Stimulated activated CD4-positive, alpha-beta T cell treated with anti-CD3 and anti-CD28 coated beads, TNF-alpha, amount 100 ng/mL, for 48 hours (primary cell): ENCODE measurements at regions not wholly inside any gene's neighbourhood (a gene's known extent, or its start where the extent isn't known, plus 50 kb on each side); places are given as distances from the start of the nearest gene placed in this dataset.

Experiments
- DNase-seq, 3 donors: peaks; one replicate each; pipeline ENCODE4 v3.0.0-alpha.2; 2020; ENCODE audit warnings: low read depth in 3 of 3

- no peak for DNase-seq
These were observed 142.0 kb downstream of the PTPN20 start for GRCh38 chr10:47053081-47053798.

GRCh38 chr10:47054974-47055373 lies 143.7 kb downstream of the PTPN20 start:
- DNase-seq: no peak

DNA sequence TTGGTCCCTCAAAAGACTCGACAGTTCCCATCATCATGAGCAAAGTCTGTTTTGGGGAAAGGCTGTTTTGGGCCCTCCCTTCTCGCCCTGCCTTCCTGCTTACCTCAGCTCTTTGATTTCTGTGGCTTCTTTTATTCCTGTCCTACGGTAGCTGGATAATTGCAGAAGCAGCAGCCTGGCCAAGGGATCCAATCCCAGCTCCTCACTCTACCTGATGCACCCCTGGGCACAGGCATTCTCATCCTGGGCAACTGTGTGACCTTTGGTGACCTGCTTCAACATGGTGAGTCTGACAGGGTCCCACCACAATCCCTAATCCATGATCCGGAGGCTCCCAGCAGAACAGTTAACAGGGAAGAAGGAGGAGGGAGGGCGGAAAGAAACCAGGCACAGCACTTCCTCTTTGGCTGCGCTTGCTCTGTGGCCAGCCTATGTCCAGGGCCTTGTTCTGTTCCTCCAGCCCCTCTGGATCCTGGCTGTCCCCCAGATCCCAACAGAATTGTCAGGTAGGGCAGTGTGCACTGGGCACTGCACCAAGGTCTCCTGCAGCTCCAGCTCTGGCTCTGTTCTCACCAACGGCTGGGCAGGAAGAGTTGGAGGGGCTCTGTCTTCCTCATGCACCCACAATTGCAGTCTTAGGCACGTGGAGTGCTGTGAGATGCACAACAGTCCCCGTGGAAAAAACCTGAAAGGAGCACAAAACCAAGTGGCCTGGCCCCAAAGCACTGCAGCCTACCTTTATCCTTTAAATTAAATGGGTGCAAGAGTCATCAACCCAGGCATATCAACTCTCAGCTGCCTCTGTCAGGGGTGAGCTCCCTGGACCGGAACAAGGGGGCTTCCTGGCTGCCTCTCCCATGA lies 144.4 kb downstream of the PTPN20 start:
- no peak for DNase-seq

- no peak for DNase-seq
These were observed 145.0 kb downstream of the PTPN20 start for GRCh38 chr10:47056247-47056510.

- DNase-seq: no peak
These were observed 146.2 kb downstream of the PTPN20 start for GRCh38 chr10:47057471-47057870.

- no peak for DNase-seq
These were observed 146.9 kb downstream of the PTPN20 start for GRCh38 chr10:47058032-47058702.

DNA sequence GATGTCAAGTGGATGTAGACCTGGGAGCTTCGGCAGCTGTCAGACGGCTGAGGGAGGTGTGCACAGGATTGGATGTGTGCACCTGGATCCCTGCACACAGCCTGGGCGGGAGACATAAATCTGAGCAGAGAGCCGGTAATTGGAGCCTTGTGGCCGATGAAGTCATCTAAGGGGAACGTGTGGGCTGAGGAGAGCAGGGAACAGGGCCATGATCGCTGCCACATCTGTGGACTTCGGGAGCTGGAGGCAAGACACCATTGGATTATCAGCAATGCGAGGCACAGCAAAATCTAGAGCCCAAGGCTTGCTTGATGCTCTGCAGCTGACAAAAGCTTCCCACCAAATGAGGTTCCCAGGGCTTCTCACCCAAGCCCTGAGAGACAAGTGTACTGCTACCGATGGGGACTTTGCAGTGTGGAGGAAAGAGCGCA lies 147.7 kb downstream of the PTPN20 start:
- no peak for DNase-seq

GRCh38 chr10:47059606-47060311 lies 148.5 kb downstream of the PTPN20 start:
- DNase-seq: no peak

- no peak for DNase-seq
These were observed 149.1 kb downstream of the PTPN20 start for GRCh38 chr10:47060356-47060755.

- no peak for DNase-seq
These were observed 149.8 kb downstream of the PTPN20 start for GRCh38 chr10:47060993-47061500.

- no peak for DNase-seq
These were observed 150.5 kb downstream of the PTPN20 start for GRCh38 chr10:47061776-47062175.

DNA sequence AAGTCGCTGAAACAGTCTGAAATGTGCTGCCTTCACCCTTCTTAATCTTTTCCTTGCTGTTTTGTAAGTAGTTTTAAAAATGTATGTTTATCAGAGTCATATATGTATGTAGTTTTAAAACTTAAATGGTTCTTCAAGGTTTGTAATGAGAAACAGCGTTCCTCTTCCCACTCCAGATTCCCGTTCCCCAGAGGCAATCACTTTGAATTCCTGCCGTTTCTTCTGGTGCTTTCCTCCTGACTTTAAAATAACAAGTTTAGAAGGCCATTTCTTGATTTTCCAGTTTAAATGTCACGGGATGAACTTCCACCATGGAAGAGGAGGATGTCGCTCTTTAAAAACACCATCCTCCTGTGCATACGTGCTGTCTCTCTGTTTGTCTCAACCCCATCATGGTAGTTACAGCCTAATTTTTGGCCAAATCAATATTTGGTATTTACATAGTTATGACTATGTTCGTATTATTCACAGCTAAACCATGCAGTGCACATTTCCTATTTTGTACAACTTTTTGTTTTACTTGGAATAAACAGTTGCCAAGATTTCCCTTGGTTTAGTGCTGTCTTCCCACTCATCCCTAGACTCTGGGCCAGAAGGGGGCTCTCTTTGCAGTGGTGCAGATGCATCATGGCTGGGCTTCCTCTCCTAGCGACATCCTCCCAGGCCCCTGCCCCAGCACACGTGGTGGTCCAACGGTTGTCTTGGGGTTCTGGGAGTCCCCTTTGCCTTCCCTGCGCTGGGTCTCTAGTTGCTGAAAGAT lies 151.4 kb downstream of the PTPN20 start:
- no peak for DNase-seq

DNA sequence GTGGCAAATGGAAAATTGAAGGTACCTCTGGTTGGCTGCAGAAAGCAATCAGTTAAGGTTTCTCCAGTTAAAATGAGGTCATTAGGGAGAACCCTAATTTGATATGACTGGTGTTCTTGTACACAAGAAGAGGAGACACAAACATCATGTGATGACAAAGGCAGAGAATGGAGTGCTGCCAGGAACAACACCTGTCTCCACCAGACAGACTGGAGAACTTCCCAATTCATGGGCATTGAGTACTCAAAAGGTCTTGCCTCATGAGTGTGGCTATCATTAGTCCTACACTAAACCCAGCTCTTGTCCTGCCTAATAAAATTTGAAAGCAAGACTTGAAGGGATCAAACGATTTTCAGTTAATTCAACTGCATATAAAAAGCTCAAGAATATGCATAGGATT lies 152.6 kb downstream of the PTPN20 start:
- DNase-seq: no peak

GRCh38 chr10:47065903-47066302 lies 154.7 kb downstream of the PTPN20 start:
- no peak for DNase-seq

DNA sequence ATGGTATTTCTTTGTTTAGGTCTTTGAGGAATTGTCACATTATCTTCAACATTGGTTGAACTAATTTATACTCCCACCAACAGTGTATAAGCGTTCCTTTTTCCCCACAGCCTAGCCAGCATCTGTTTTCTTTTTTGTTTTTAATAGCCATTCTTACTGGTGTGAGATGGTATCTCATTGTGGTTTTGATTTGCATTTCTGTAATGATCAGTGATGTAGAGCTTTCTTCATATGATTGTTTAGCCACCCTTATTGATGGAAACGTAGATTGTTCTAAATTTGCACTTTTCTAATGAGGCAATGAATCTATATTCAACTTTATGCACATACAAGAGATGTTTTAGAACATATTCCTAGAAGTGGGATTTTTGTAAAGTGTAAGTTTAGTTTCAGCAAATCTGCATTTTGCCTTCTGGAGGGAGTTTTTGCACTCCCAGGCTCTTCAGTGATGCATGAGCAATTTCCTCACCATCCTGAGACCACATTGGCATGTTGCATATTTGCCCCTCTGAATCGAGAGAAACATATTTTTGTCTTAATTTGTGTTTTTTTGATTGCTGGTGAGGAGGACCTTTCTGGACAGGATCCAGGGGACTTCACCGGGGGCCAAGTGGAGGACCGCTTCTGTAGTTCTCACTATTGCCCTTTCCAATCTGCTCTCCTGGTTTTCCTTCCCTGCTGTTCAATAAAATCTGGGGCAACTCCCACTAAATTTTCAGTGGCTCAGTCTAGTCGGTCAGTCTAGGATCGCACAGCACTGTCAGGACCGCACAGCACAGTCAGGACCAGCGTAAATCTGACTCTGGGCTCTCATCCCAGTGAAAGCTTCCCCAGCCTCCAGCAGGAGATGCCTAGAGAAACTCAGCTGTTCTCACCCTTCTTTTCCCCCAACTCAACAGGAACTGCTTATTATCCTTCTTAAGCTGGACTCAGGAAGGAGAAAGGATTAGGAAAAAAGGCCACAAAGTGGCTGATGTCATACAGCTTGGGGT lies 157.0 kb downstream of the PTPN20 start:
- no peak for DNase-seq

- DNase-seq: no peak
These were observed 159.3 kb downstream of the PTPN20 start for GRCh38 chr10:47070541-47070940.

DNA sequence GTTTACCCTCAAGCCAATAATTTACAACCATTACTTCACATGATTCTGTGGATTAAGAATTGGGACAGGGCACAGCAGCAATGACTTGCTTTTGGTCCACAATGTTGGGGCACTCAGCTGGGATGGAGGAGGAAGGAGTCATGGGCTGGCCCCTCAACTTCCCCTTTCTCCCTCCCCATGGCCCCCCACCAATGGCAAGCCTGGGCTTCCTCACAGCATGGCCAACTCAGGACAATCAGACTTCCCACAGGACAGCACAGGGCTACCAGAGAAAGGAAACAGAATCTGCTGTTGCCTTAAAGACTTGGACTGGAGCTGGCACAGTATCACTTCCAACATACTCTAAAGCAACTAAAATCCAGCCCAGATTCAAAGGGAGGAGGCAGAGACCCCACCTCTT lies 160.7 kb downstream of the PTPN20 start:
- DNase-seq: no peak

DNA sequence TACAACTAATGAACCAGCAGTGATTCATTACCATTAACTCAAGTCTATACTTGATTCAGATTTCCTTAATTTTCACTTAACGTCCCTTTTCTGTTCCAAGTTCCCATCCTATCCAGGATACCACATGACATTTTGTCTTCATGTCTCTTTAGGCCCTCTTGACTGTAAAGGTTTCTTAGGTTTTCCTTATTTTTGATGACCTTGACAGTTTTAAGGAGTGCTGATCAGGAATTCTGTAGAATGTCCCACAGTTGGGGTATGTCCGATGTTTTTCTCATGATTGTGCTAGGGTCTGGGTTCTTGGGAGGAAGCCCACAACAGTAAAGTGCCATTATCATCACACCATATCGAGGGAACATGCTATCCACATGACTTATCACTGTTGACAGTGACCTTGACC lies 162.7 kb downstream of the PTPN20 start:
- DNase-seq: no peak

GRCh38 chr10:47076949-47077361 lies 165.7 kb downstream of the PTPN20 start:
- DNase-seq: no peak

- no peak for DNase-seq
These were observed 166.2 kb downstream of the PTPN20 start for GRCh38 chr10:47077386-47077785.
